ENCODE measurements at regions not wholly inside any gene's neighbourhood (a gene's known extent, or its start where the extent isn't known, plus 50 kb on each side); places are given as distances from the start of the nearest gene placed in this dataset.

GRCh38 chr5:18043344-18043743 is 409.1 kb downstream of the TAF11L14 start:
- Histone ChIP-seq H3K9ac (ENCODE audit: insufficient read depth in 1 of 2, low read depth in 2 of 2, low read length in 2 of 2) (no peak overlapping the region), H3K27me3 (ENCODE audit: control insufficient read depth in 2 of 2, insufficient read depth in 2 of 2, low read length in 2 of 2) (no peaks in the 10 kb centered on the region), H3K9me3 (replicated peaks; ENCODE audit: control insufficient read depth, insufficient read depth, low read depth, low read length) (no peaks in the 10 kb centered on the region; the same call in 1 of the 2 replicates), H3K79me2 (ENCODE audit: control insufficient read depth, insufficient read depth, low read length) (no peaks in the 10 kb centered on the region), H4K20me1 (replicated peaks; ENCODE audit: control insufficient read depth, insufficient read depth, low read length) (no peaks in the 10 kb centered on the region), H2AFZ (ENCODE audit: low read depth, low read length) (no peak overlapping the region), H3K9me1 (ENCODE audit: control insufficient read depth, insufficient read depth, low read length) (no peaks in the 10 kb centered on the region), H3K4me2 (ENCODE audit: insufficient read depth, low read length) (no peak overlapping the region), H3K4me1 (replicated peaks in 1 of 2; ENCODE audit: control insufficient read depth in 2 of 2, insufficient read depth in 2 of 2, low read length in 2 of 2) (no peaks in the 10 kb centered on the region), H3K36me3 (ENCODE audit: control insufficient read depth, insufficient read depth, low read length) (no peaks in the 10 kb centered on the region), H3K4me3 (no peak overlapping the region), H3K27ac (ENCODE audit: extremely low read depth, low read depth, low read length) (no peak overlapping the region)
- ATAC-seq (no peak), FAIRE-seq (no peak), DNase-seq (ENCODE audit: extremely low read depth in 1 of 4, low spot score in 3 of 4) (no peak)
- POLR2A ChIA-PET: no interaction called here
- in situ Hi-C loops (cut with MboI) (no loop called here), intact Hi-C loops (cut with micrococcal nuclease) (no loop called here)
- BruUV-seq (replicated peaks): no TSS peak
- WGBS (ENCODE audit: insufficient coverage, low coverage, missing lambda C conversion rate): 0% methylated on average over 1 of the region's 1 CpG
- CTCF ChIA-PET (ENCODE audit: low intra/inter-chr PET ratio): no interaction called here
- TF ChIP-seq GTF2B (IDR thresholded peaks at IDR 0.05; ENCODE audit: extremely low read depth, insufficient read length) (no peak), PTTG1 (tag; IDR thresholded peaks at IDR 0.05; ENCODE audit: low read depth) (no peak), DEAF1 (CRISPR knock-in tag; IDR thresholded peaks at IDR 0.05) (no peak), NONO (IDR thresholded peaks at IDR 0.05; ENCODE audit: low read depth in 2 of 2, low read length in 1 of 2) (no peak), TEAD2 (tag; IDR thresholded peaks at IDR 0.05) (no peak), ZNF318 (IDR thresholded peaks at IDR 0.05; ENCODE audit: borderline replicate concordance in 1 of 2, low read depth in 1 of 2) (no peak), PBX2 (CRISPR knock-in tag; IDR thresholded peaks at IDR 0.05; ENCODE audit: low read depth) (no peak), PBX2 (tag; conservative IDR thresholded peaks at IDR 0.05; ENCODE audit: low read depth) (no peak), ZNF384 (IDR thresholded peaks at IDR 0.05; ENCODE audit: low read depth, low read length) (no peak)
